Stimulated activated memory B cell treated with anti-CD40 and anti-IgM and Interleukin-4, amounts not matched to agents 10 μg/mL and 1 μg/mL and 100 μg/mL, for 72 hours (primary cell): ENCODE measurements at regions not wholly inside any gene's neighbourhood (a gene's known extent, or its start where the extent isn't known, plus 50 kb on each side); places are given as distances from the start of the nearest gene placed in this dataset.
"Not testable (repeated sequence)": the region's sequence is repeated elsewhere in the genome, so short reads cannot be mapped to it uniquely, and the experiment has no call there.

ENCODE experiments used
- ATAC-seq: fragments of 150-1000 bp; cut with Tn5 transposase; 2 replicates; pipeline ENCODE4 v1.10.0; 2021
- H3K27ac Mint-ChIP-seq: one replicate; pipeline ENCODE4 v1.8.0; 2022; ENCODE audit warnings: mild to moderate bottlenecking, mixed read lengths
- H3K27me3 Mint-ChIP-seq: one replicate; pipeline ENCODE4 v1.8.0; 2022; ENCODE audit warnings: mixed read lengths
- H3K36me3 Mint-ChIP-seq: one replicate; pipeline ENCODE4 v1.8.0; 2022; ENCODE audit warnings: mixed read lengths
- H3K4me1 Mint-ChIP-seq: one replicate; pipeline ENCODE4 v1.8.0; 2022; ENCODE audit warnings: mixed read lengths
- H3K4me3 Mint-ChIP-seq: one replicate; pipeline ENCODE4 v1.8.0; 2022; ENCODE audit warnings: mild to moderate bottlenecking, moderate library complexity, mixed read lengths
- H3K9me3 Mint-ChIP-seq: one replicate; pipeline ENCODE4 v1.8.0; 2022; ENCODE audit warnings: mixed read lengths

GRCh38 chr12:39699079-39699478 is 79.5 kb upstream of the ABCD2 start:
- H3K4me1 Mint-ChIP-seq, H3K36me3 Mint-ChIP-seq, ATAC-seq, H3K4me3 Mint-ChIP-seq, H3K27ac Mint-ChIP-seq, H3K9me3 Mint-ChIP-seq: not testable (repeated sequence)
- H3K27me3 Mint-ChIP-seq: peaks cover 41% of the 10 kb centered on the region

GRCh38 chr12:39697108-39697507 is 77.5 kb upstream of the ABCD2 start:
- no peaks in the 10 kb centered on the region for H3K4me1 Mint-ChIP-seq
- peaks cover 46% of the 10 kb centered on the region for H3K27me3 Mint-ChIP-seq
- H3K36me3 Mint-ChIP-seq: no peaks in the 10 kb centered on the region
- H3K9me3 Mint-ChIP-seq: peaks cover 3% of the 10 kb centered on the region
- H3K4me3 Mint-ChIP-seq: no peak overlapping the region
- no peak for ATAC-seq
- no peak overlapping the region for H3K27ac Mint-ChIP-seq

- ATAC-seq: no peak
- Mint-ChIP-seq H3K27me3 (peaks cover 28% of the 10 kb centered on the region), H3K9me3 (no peaks in the 10 kb centered on the region), H3K36me3 (no peaks in the 10 kb centered on the region), H3K4me1 (no peaks in the 10 kb centered on the region), H3K27ac (no peak overlapping the region), H3K4me3 (no peak overlapping the region)
Observed at GRCh38 chr12:39692258-39692853, 72.8 kb upstream of the ABCD2 start.

GRCh38 chr12:39685854-39686657 is 66.5 kb upstream of the ABCD2 start:
- no peak overlapping the region for H3K4me3 Mint-ChIP-seq
- no peak for ATAC-seq
- no peak overlapping the region for H3K27ac Mint-ChIP-seq
- no peaks in the 10 kb centered on the region for H3K36me3 Mint-ChIP-seq
- no peaks in the 10 kb centered on the region for H3K27me3 Mint-ChIP-seq
- H3K4me1 Mint-ChIP-seq: peaks cover 6% of the 10 kb centered on the region
- no peaks in the 10 kb centered on the region for H3K9me3 Mint-ChIP-seq

- Mint-ChIP-seq H3K9me3 (peaks cover 7% of the 10 kb centered on the region), H3K4me3 (peak overlapping the region; percentile 42), H3K4me1 (peaks cover 6% of the 10 kb centered on the region), H3K27ac (no peak overlapping the region), H3K27me3 (no peaks in the 10 kb centered on the region), H3K36me3 (no peaks in the 10 kb centered on the region)
- no peak for ATAC-seq
Observed at GRCh38 chr12:39682689-39683477, 63.3 kb upstream of the ABCD2 start.

DNA sequence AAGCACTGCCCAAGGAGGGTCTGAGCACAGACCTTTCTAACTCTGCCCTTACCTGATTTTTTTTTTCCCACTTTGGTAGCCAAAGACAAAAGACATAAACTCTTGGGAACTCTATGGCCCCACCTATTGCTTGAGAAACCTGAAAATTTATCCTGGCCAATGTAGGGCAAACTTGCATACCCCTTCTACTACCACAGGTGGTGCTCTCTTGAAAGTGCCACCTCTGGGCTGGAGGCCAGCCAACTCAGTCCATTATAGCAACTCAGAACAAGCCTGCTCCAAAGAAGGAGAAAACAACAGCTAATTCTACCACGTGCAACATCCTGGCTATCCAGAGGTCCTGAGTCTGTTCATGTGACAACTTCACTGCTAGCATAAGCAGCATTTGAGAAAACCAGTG is 55.7 kb upstream of the ABCD2 start:
- H3K36me3 Mint-ChIP-seq: peaks cover 16% of the 10 kb centered on the region
- no peak for ATAC-seq
- no peak overlapping the region for H3K4me3 Mint-ChIP-seq
- no peaks in the 10 kb centered on the region for H3K4me1 Mint-ChIP-seq
- peaks cover 49% of the 10 kb centered on the region for H3K27me3 Mint-ChIP-seq
- peaks cover 21% of the 10 kb centered on the region for H3K9me3 Mint-ChIP-seq
- no peak overlapping the region for H3K27ac Mint-ChIP-seq

DNA sequence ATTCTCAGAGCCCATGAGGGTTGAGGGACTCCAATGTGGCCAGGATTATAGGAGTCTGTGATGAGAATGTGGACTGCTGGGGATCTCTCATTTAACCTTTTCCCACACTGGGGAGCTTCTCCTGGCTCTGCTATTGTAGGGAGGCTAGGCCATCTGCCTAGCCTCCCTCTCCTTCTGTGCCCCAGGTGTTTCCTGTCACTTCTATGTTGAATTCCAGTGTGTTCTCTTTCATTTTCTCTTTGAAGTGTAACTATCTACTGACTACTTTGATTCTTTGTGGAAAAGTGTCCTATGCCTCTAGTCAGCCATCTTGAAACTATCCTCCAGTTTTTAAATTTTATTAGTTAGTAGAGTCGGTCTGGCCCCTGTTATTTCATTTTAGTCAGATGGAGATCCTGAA is 53.4 kb upstream of the ABCD2 start:
- Mint-ChIP-seq H3K36me3 (peaks cover 16% of the 10 kb centered on the region), H3K9me3 (peaks cover 15% of the 10 kb centered on the region), H3K27me3 (peaks cover 58% of the 10 kb centered on the region), H3K4me3 (no peak overlapping the region), H3K27ac (no peak overlapping the region), H3K4me1 (no peaks in the 10 kb centered on the region)
- ATAC-seq: no peak

DNA sequence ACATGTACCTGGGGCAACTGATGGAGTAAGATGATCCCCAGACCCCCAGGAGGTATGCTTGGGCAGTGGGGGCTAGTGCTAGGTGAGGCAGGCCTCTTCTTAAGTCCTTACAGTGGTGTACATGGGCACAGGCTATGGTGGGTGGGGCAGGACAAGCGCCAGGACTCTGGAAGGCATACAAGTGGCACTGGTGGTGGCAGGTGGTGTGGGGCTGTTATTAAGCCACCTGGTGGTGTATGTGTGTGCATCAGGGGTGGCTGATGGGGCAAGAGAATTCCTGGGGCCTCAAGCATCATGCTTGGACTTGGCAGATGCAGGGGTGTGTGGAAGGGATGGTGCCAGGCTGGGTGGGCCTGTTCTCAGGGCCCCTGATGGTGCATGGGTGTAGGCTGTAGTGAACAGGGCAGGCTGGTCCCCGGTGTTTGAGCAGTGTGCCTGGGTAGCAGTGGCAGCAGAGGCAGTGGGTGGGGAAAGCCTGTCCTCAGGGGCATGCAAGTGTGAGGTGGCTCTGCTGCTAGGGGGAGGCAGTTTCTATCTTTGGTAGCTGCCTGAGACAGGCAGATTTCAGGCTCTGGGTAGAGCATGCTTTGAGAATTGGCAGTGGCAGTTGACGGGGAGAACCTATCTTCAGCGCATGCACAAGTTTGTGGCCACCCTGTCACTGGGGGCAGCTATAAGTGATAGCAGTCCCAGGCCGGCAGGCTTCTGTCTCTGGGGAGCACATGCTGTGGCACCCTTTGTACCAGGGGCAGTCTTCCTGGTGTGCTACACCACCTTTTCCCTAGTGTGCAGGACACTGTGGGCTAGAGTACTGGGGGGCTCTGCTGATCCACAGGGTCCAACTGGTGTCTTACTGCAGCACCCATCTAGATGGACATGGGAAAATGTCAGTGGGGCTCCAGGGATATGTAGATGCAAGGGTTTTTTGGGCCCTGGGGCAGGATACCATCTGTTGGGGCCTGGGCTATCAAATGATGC is 52.6 kb upstream of the ABCD2 start:
- H3K4me3 Mint-ChIP-seq: no peak overlapping the region
- peaks cover 16% of the 10 kb centered on the region for H3K36me3 Mint-ChIP-seq
- peak; percentile 41 for ATAC-seq
- no peaks in the 10 kb centered on the region for H3K4me1 Mint-ChIP-seq
- H3K27me3 Mint-ChIP-seq: peaks cover 66% of the 10 kb centered on the region
- H3K27ac Mint-ChIP-seq: no peak overlapping the region
- H3K9me3 Mint-ChIP-seq: peaks cover 15% of the 10 kb centered on the region

GRCh38 chr12:39669539-39669938 is 49.9 kb upstream of the ABCD2 start:
- H3K4me1 Mint-ChIP-seq, H3K4me3 Mint-ChIP-seq, ATAC-seq: not testable (repeated sequence)
- peak overlapping the region; percentile 34 for H3K27ac Mint-ChIP-seq
- H3K36me3 Mint-ChIP-seq: peaks cover 16% of the 10 kb centered on the region
- peaks cover 15% of the 10 kb centered on the region for H3K9me3 Mint-ChIP-seq
- peaks cover 66% of the 10 kb centered on the region for H3K27me3 Mint-ChIP-seq
